GM23248 (cell line): ENCODE measurements at regions not wholly inside any gene's neighbourhood (a gene's known extent, or its start where the extent isn't known, plus 50 kb on each side); places are given as distances from the start of the nearest gene placed in this dataset.

Experiments
- DNase-seq: peaks from one replicate; pipeline ENCODE4 v3.0.0-alpha.2; 2015
- H2AFZ ChIP-seq: fragments of 200-600 bp; sonication (generic); 2 replicates; pipeline ENCODE4 v1.6.1; 2016; ENCODE audit warnings: antibody characterized with exemption
- H3F3A ChIP-seq: fragments of 200-600 bp; sonication (generic); 2 replicates; pipeline ENCODE4 v1.6.1; 2016; ENCODE audit warnings: mild to moderate bottlenecking, antibody characterized with exemption, mixed run types; ENCODE audit not compliant: insufficient read depth
- H3K27ac ChIP-seq: fragments of 200-600 bp; sonication (generic); 2 replicates; pipeline ENCODE4 v1.5.1; 2016; ENCODE audit warnings: mild to moderate bottlenecking
- H3K27me3 ChIP-seq: fragments of 200-600 bp; sonication (generic); replicated peaks from 2 replicates; pipeline ENCODE4 v1.6.1; 2016; ENCODE audit warnings: mild to moderate bottlenecking; ENCODE audit not compliant: insufficient read depth
- H3K36me3 ChIP-seq: fragments of 200-600 bp; sonication (generic); 2 replicates; pipeline ENCODE4 v1.6.1; 2016; ENCODE audit warnings: low read depth, mild to moderate bottlenecking
- H3K4me1 ChIP-seq: fragments of 200-600 bp; sonication (generic); 2 replicates; pipeline ENCODE4 v1.6.1; 2016; ENCODE audit warnings: mild to moderate bottlenecking; ENCODE audit not compliant: insufficient read depth
- H3K4me2 ChIP-seq: fragments of 200-600 bp; sonication (generic); one replicate; pipeline ENCODE4 v1.6.1; 2016; ENCODE audit warnings: mild to moderate bottlenecking; ENCODE audit not compliant: unreplicated experiment
- H3K4me3 ChIP-seq: fragments of 200-600 bp; sonication (generic); 2 replicates; pipeline ENCODE4 v1.5.1; 2016; ENCODE audit warnings: mild to moderate bottlenecking
- H3K79me2 ChIP-seq: fragments of 200-600 bp; sonication (generic); 2 replicates; pipeline ENCODE4 v1.6.1; 2016; ENCODE audit warnings: mild to moderate bottlenecking; ENCODE audit not compliant: insufficient read depth
- H3K9ac ChIP-seq: fragments of 200-600 bp; sonication (generic); 2 replicates; pipeline ENCODE4 v1.6.1; 2016; ENCODE audit warnings: mild to moderate bottlenecking
- H3K9me2 ChIP-seq: fragments of 200-600 bp; sonication (generic); 2 replicates; pipeline ENCODE4 v1.6.1; 2016; ENCODE audit warnings: mixed run types, mild to moderate bottlenecking, moderate library complexity; ENCODE audit not compliant: insufficient read depth
- H3K9me3 ChIP-seq: fragments of 200-600 bp; sonication (generic); one replicate; pipeline ENCODE4 v1.6.1; 2017; ENCODE audit warnings: low read depth
- H4K20me1 ChIP-seq: fragments of 200-600 bp; sonication (generic); 2 replicates; pipeline ENCODE4 v1.6.0; 2016; ENCODE audit not compliant: insufficient read depth
- EZH2 ChIP-seq: fragments of 200-600 bp; sonication (generic); IDR thresholded peaks from 2 replicates; pipeline ENCODE4 v1.6.1; 2018; ENCODE audit warnings: antibody characterized with exemption, mild to moderate bottlenecking; ENCODE audit not compliant: insufficient read depth, poor library complexity, severe bottlenecking
- EZH2phosphoT487 ChIP-seq: fragments of 200-600 bp; sonication (generic); IDR thresholded peaks from 2 replicates; pipeline ENCODE4 v1.6.1; 2018; ENCODE audit warnings: antibody characterized with exemption, moderate library complexity, mild to moderate bottlenecking, low read depth; ENCODE audit not compliant: insufficient read depth
- WGBS, 2 experiments: methylation state at CpG; one replicate each; pipeline ENCODE4 v1.1.6; 2015 to 2017; ENCODE audit warnings: low lambda C conversion rate in 2 of 2, low coverage in 1 of 2; ENCODE audit errors: missing lambda C conversion rate in 2 of 2; 5-methylcytosine and 5-hydroxymethylcytosine counted together
- in situ Hi-C: fragments of 300-500 bp; cut with MboI; formaldehyde crosslinking; loops from 2 replicates; pipeline ENCODE4 v1.15.0; 2020

GRCh38 chr3:195001961-195002861 lies 268.7 kb downstream of the XXYLT1 start:
- H3K4me1 ChIP-seq = peaks cover 4% of the 10 kb centered on the region; the same call in 1 of the 2 replicates
- H3K27ac ChIP-seq = no peak overlapping the region
- no peaks in the 10 kb centered on the region for H3K36me3 ChIP-seq
- H3K9me3 ChIP-seq = no peaks in the 10 kb centered on the region
- TF ChIP-seq EZH2phosphoT487 = no peak
- no peak for TF ChIP-seq EZH2
- H3K9ac ChIP-seq = no peak overlapping the region
- 0 out of 2 replicates have a peak overlapping the region, but pooled peaks have one; percentile 38 for H2AFZ ChIP-seq
- no peak overlapping the region for H3K4me3 ChIP-seq
- no peaks in the 10 kb centered on the region for H3K9me2 ChIP-seq
- no peaks in the 10 kb centered on the region for H4K20me1 ChIP-seq
- H3F3A ChIP-seq = no peaks in the 10 kb centered on the region
- 7 to 11% methylated on average over 9 of the region's 9 CpGs for WGBS, 2 experiments
- no peaks in the 10 kb centered on the region for H3K79me2 ChIP-seq
- in situ Hi-C loops = no loop called here
- H3K27me3 ChIP-seq = peaks cover 26% of the 10 kb centered on the region
- no peak overlapping the region for H3K4me2 ChIP-seq
- DNase-seq = peak; percentile 45

DNA sequence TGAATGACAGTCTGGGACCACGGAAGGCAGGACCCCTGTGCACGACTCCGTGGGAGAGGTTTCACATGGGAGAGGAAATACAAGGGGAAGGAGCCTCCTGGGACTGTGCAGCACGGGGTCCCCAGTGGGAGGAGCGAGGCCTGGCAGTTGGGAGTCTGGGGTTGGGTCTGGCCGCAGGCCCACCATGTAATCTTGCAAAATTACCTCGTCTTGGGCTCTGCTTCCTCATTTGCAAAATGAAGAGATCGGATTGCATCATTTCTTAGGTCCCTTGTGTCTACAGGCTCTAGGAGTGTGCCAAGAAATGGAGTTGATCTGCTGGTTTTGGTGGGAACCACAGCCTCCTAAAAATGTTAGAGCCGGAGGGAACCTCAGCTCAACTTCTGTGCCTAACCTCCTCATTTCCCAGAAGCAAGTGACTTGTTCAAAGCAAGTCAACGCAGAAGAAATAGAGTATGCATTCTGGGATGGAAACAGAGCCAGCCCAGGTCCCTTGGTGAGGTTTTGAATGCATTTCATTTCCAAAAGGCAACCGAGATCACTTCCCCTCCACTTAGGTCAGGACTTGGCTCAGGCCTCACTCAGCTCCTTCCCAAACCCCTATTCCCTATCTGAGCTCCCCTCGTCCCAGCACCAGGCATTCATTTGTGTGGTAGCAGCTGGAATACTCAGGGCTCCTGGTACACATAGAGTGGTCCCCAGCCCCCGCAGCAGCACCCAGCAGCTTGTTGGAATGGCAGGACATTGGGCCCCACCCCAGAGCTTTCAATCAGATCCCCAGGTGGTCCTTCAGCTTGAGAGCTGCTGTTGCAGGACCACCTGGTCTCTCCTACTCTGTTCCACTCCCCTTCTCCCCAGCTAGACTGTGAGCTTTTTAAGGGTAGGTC lies 267.7 kb downstream of the XXYLT1 start:
- H3K27ac ChIP-seq = no peak overlapping the region
- peaks cover 4% of the 10 kb centered on the region; the same call in 1 of the 2 replicates for H3K4me1 ChIP-seq
- TF ChIP-seq EZH2 (no peak), EZH2phosphoT487 (no peak)
- peak; percentile 36 for DNase-seq
- no peaks in the 10 kb centered on the region for H3K36me3 ChIP-seq
- no peak overlapping the region for H3K4me3 ChIP-seq
- H2AFZ ChIP-seq = peak overlapping the region; percentile 38; the same call in 1 of the 2 replicates
- no peaks in the 10 kb centered on the region for H3K9me3 ChIP-seq
- 24 to 30% methylated on average over 13 of the region's 13 CpGs for WGBS, 2 experiments
- H3K9me2 ChIP-seq = no peaks in the 10 kb centered on the region
- no peak overlapping the region for H3K9ac ChIP-seq
- H3K79me2 ChIP-seq = no peaks in the 10 kb centered on the region
- no peak overlapping the region for H3K4me2 ChIP-seq
- no peaks in the 10 kb centered on the region for H4K20me1 ChIP-seq
- peaks cover 26% of the 10 kb centered on the region for H3K27me3 ChIP-seq
- in situ Hi-C loops = no loop called here
- H3F3A ChIP-seq = no peaks in the 10 kb centered on the region

DNA sequence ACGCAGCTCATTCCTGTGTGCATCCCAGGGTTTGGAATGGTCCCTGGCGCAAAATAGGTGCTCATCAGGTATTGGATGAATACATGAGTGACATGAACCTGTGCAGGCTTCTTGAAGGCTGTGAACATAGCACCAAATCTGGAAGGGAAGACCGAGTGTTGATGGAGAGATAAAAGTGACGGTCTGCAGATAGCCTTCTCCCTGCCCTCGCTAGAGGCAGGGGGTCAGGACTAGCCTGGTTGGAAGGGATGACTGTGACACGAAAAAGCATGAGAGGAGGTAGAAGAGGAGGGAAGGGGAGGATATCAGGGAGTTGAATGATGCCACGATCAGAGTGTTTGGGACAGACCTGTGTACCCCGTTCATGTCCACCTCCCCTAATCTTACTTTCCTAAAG lies 267.1 kb downstream of the XXYLT1 start:
- no peaks in the 10 kb centered on the region for H3K79me2 ChIP-seq
- no peak overlapping the region for H3K4me3 ChIP-seq
- no peaks in the 10 kb centered on the region for H3F3A ChIP-seq
- H3K27ac ChIP-seq = no peak overlapping the region
- peaks cover 26% of the 10 kb centered on the region for H3K27me3 ChIP-seq
- in situ Hi-C loops = no loop called here
- no peak overlapping the region for H3K4me2 ChIP-seq
- no peaks in the 10 kb centered on the region for H3K36me3 ChIP-seq
- no peaks in the 10 kb centered on the region for H3K9me2 ChIP-seq
- peaks cover 4% of the 10 kb centered on the region; the same call in 1 of the 2 replicates for H3K4me1 ChIP-seq
- H3K9ac ChIP-seq = no peak overlapping the region
- no peak for TF ChIP-seq EZH2
- TF ChIP-seq EZH2phosphoT487 = no peak
- no peaks in the 10 kb centered on the region for H4K20me1 ChIP-seq
- H2AFZ ChIP-seq = no peak overlapping the region
- WGBS, 2 experiments = 69 to 73% methylated on average over 8 of the region's 8 CpGs
- H3K9me3 ChIP-seq = no peaks in the 10 kb centered on the region
- no peak for DNase-seq

- Histone ChIP-seq H3K36me3 (no peaks in the 10 kb centered on the region), H3K4me2 (no peak overlapping the region), H4K20me1 (no peaks in the 10 kb centered on the region), H3K27ac (no peak overlapping the region), H3K4me1 (peaks cover 4% of the 10 kb centered on the region; the same call in 1 of the 2 replicates), H3K27me3 (peaks cover 26% of the 10 kb centered on the region), H3K9me3 (no peaks in the 10 kb centered on the region), H2AFZ (no peak overlapping the region), H3K9ac (no peak overlapping the region), H3K9me2 (no peaks in the 10 kb centered on the region), H3K4me3 (no peak overlapping the region), H3F3A (no peaks in the 10 kb centered on the region), H3K79me2 (no peaks in the 10 kb centered on the region)
- WGBS, 2 experiments = 60% methylated on average over 9 of the region's 9 CpGs
- TF ChIP-seq EZH2phosphoT487 (no peak), EZH2 (no peak)
- in situ Hi-C loops = no loop called here
- no peak for DNase-seq
Observed at GRCh38 chr3:195004512-195005250, 266.3 kb downstream of the XXYLT1 start.
